ENCODE measurements at regions not wholly inside any gene's neighbourhood (a gene's known extent, or its start where the extent isn't known, plus 50 kb on each side); places are given as distances from the start of the nearest gene placed in this dataset.

- ATAC-seq, result no peak
- no peak for FAIRE-seq
- BruUV-seq (replicated peaks), result no TSS peak
- SMC1A ChIA-PET (ENCODE audit: uncharacterized antibody, unreplicated experiment), result interaction anchor here (0.7 kb wide), 1 partner anchor 552 kb away, joined by 3 read pairs; no protein-coding TSS in a partner anchor
- RAD21 ChIA-PET (ENCODE audit: unreplicated experiment), result no interaction called here
- Histone ChIP-seq H3K4me1 (ENCODE audit: control insufficient read depth, insufficient read depth, low read length) (peaks cover 6% of the 10 kb centered on the region; the same call in 1 of the 2 replicates), H3K9me3 (replicated peaks; ENCODE audit: control insufficient read depth, insufficient read depth, low read length) (no peaks in the 10 kb centered on the region), H4K20me1 (ENCODE audit: control insufficient read depth, insufficient read depth) (no peaks in the 10 kb centered on the region), H3K79me2 (ENCODE audit: control insufficient read depth, insufficient read depth, low read length) (no peaks in the 10 kb centered on the region), H3K9ac (ENCODE audit: control insufficient read depth, insufficient read depth, low read length) (no peak overlapping the region), H3K4me3 (no peak overlapping the region), H3K36me3 (ENCODE audit: control insufficient read depth in 2 of 2, insufficient read depth in 2 of 2, low read length in 1 of 2) (no peaks in the 10 kb centered on the region), H2AFZ (ENCODE audit: control insufficient read depth, low read depth, low read length) (no peak overlapping the region), H3K27ac (ENCODE audit: control insufficient read depth, insufficient read depth) (no peak overlapping the region), H3K4me2 (ENCODE audit: control insufficient read depth, insufficient read depth) (no peak overlapping the region), H3K27me3 (replicated peaks in 1 of 2; ENCODE audit: control insufficient read depth in 2 of 2, insufficient read depth in 2 of 2, low read length in 1 of 2) (peaks cover 0 to 11% of the 10 kb centered on the region in 2 experiments; a peak in 1 of 4 replicates)
- no peak for TF ChIP-seq ZSCAN29 (IDR thresholded peaks at IDR 0.05)
- TF ChIP-seq IRF5 (IDR thresholded peaks at IDR 0.05; ENCODE audit: borderline replicate concordance), result no peak
- no peak for TF ChIP-seq CBX5 (IDR thresholded peaks at IDR 0.05; ENCODE audit: low read depth)
- no peak for TF ChIP-seq WRNIP1 (IDR thresholded peaks at IDR 0.05; ENCODE audit: borderline replicate concordance, low read depth, low read length)
- no peak for TF ChIP-seq EGR1 (IDR thresholded peaks at IDR 0.05; ENCODE audit: borderline replicate concordance in 1 of 2, low read depth in 2 of 2, low read length in 2 of 2)
- TF ChIP-seq ZNF384 (IDR thresholded peaks at IDR 0.05; ENCODE audit: borderline replicate concordance, low read depth, low read length), result no peak
- TF ChIP-seq KDM1A (IDR thresholded peaks at IDR 0.05; ENCODE audit: borderline replicate concordance), result no peak
- TF ChIP-seq SP1 (IDR thresholded peaks at IDR 0.05; ENCODE audit: low read depth, low read length), result no peak
- no peak for TF ChIP-seq MEF2B (IDR thresholded peaks at IDR 0.05; ENCODE audit: partially characterized antibody, poor library complexity, severe bottlenecking)
- no peak for TF ChIP-seq PAX8 (IDR thresholded peaks at IDR 0.05)
- TF ChIP-seq RAD51 (IDR thresholded peaks at IDR 0.05), result no peak
- TF ChIP-seq MAX (IDR thresholded peaks at IDR 0.05; ENCODE audit: low read depth, low read length), result no peak
- TF ChIP-seq HCFC1 (IDR thresholded peaks at IDR 0.05; ENCODE audit: low read length), result no peak
- no peak for TF ChIP-seq SUPT20H (IDR thresholded peaks at IDR 0.05; ENCODE audit: borderline replicate concordance, control insufficient read depth, low read depth, low read length)
- no peak for TF ChIP-seq ETV6 (conservative IDR thresholded peaks at IDR 0.05 in 1 of 2, IDR thresholded peaks at IDR 0.05 in 1 of 2; ENCODE audit: borderline replicate concordance in 1 of 2, low read depth in 1 of 2)
- intact Hi-C loops (cut with micrococcal nuclease; ENCODE audit: unreplicated experiment) (loop anchor here (5.0 to 10.0 kb wide), 4 partner anchors 166 to 1517 kb away; partner anchors contain the start of gene NR4A2), in situ Hi-C loops (cut with MboI) (loop anchor here (25.0 kb wide), 1 partner anchor 1529 kb away; no protein-coding TSS in a partner anchor)
- POLR2A ChIA-PET, result no interaction called here
- DNase-seq (ENCODE audit: low read depth, low spot score), result no peak
- WGBS (ENCODE audit: insufficient coverage, insufficient replicate concordance, low lambda C conversion rate, missing lambda C conversion rate), result 26% methylated on average over 1 of the region's 1 CpG
- CTCF ChIA-PET, result no interaction called here
Observed at GRCh38 chr2:156891609-156892008, 365.9 kb upstream of the GALNT5 start.
